Panc1 (cell line): ENCODE measurements at regions not wholly inside any gene's neighbourhood (a gene's known extent, or its start where the extent isn't known, plus 50 kb on each side); places are given as distances from the start of the nearest gene placed in this dataset.
"Not testable (repeated sequence)": the region's sequence is repeated elsewhere in the genome, so short reads cannot be mapped to it uniquely, and the experiment has no call there.

ENCODE experiments used
- ATAC-seq: fragments of 200-7000 bp; cut with Tn5 transposase; 2 replicates; pipeline ENCODE4 v1.9.1; 2020; ENCODE audit warnings: mild to moderate bottlenecking, moderate library complexity
- BruUV-seq: library from RNA; stranded (reverse); fragments of 400-500 nt; replicated peaks from 2 replicates; lab custom pipeline; 2021; lab: Mats Ljungman, UMichigan
- CTCF ChIA-PET: fragments of 300-600 bp; sonication (Branson Sonifier 250); formaldehyde crosslinking; loops from one replicate; lab custom pipeline; 2022; ENCODE audit warnings: antibody characterized with exemption; lab: Charles Lee
- POLR2A ChIA-PET: fragments of 300-600 bp; sonication (Branson Sonifier 250); formaldehyde crosslinking; loops from one replicate; lab custom pipeline; 2022; ENCODE audit warnings: antibody characterized with exemption; lab: Charles Lee
- DNase-seq: peaks from one replicate; pipeline ENCODE4 v3.0.0-alpha.2; 2010; ENCODE audit warnings: low read depth, low spot score
- H3K27ac ChIP-seq: 2 replicates; pipeline ENCODE4 v1.5.1; 2011; ENCODE audit warnings: mild to moderate bottlenecking, low read length, inconsistent platforms
- H3K27me3 ChIP-seq: fragments of 200-500 bp; sonication (Bioruptor generic); 2 replicates; pipeline ENCODE4 v1.6.0; 2014; ENCODE audit warnings: low read length, inconsistent platforms; ENCODE audit not compliant: control insufficient read depth, insufficient read depth
- H3K36me3 ChIP-seq: fragments of 200-500 bp; sonication (Bioruptor generic); 2 replicates; pipeline ENCODE4 v1.5.1; 2014; ENCODE audit warnings: inconsistent platforms, mild to moderate bottlenecking, low read length, moderate library complexity; ENCODE audit not compliant: control insufficient read depth, insufficient read depth
- H3K4me1 ChIP-seq: 2 replicates; pipeline ENCODE4 v1.5.1; 2011; ENCODE audit warnings: inconsistent platforms, mild to moderate bottlenecking, low read length, moderate library complexity; ENCODE audit not compliant: control insufficient read depth, insufficient read depth
- H3K4me3 ChIP-seq, 2 experiments: 2 replicates each; pipeline ENCODE4 v1.5.1; 2011 to 2012; ENCODE audit warnings: low read depth in 2 of 2, low read length in 2 of 2, mild to moderate bottlenecking in 2 of 2, inconsistent platforms in 1 of 2, moderate library complexity in 1 of 2
- H3K9me3 ChIP-seq: fragments of 200-500 bp; sonication (Bioruptor generic); 2 replicates; pipeline ENCODE4 v1.5.1; 2014; ENCODE audit warnings: low read depth, mild to moderate bottlenecking, inconsistent platforms, low read length, moderate library complexity; ENCODE audit not compliant: control insufficient read depth, insufficient read depth
- CTCF ChIP-seq: fragments of 450-650 bp; IDR thresholded peaks from 2 replicates; pipeline ENCODE4 v1.5.1; 2017; ENCODE audit warnings: mild to moderate bottlenecking
- POLR2AphosphoS5 ChIP-seq: IDR thresholded peaks from 2 replicates; pipeline ENCODE4 v1.6.1; 2012; ENCODE audit warnings: mild to moderate bottlenecking, low read depth, low read length, moderate library complexity
- REST ChIP-seq, 2 experiments: IDR thresholded peaks; 2 replicates each; pipeline ENCODE4 v1.6.1; 2011 to 2012; ENCODE audit warnings: low read depth in 2 of 2, control low read depth in 1 of 2, low read length in 1 of 2, mild to moderate bottlenecking in 1 of 2, moderate library complexity in 1 of 2; ENCODE audit not compliant: insufficient read depth in 1 of 2
- SIN3A ChIP-seq: IDR thresholded peaks from 2 replicates; pipeline ENCODE4 v1.6.1; 2012; ENCODE audit warnings: low read depth, mild to moderate bottlenecking, low read length, moderate library complexity, borderline replicate concordance; ENCODE audit not compliant: insufficient read depth
- TCF7L2 ChIP-seq: IDR thresholded peaks from 2 replicates; pipeline ENCODE4 v1.6.1; 2011; ENCODE audit warnings: mild to moderate bottlenecking, low read depth, low read length, inconsistent platforms
- in situ Hi-C: cut with HindIII; loops from 2 replicates; pipeline ENCODE4 v1.10.0; 2016; ENCODE audit warnings: low sequenced_read_pairs, low pct_unique_long_range_greater_than_20kb
- intact Hi-C: fragments of 100-400 bp; cut with micrococcal nuclease; formaldehyde crosslinking; loops from one replicate; pipeline ENCODE4 v1.10.0; 2022; ENCODE audit not compliant: unreplicated experiment

- no peak overlapping the region for H3K4me3 ChIP-seq
- H3K36me3 ChIP-seq, result no peaks in the 10 kb centered on the region
- intact Hi-C loops, result no loop called here
- TF ChIP-seq SIN3A (no peak), REST (IDR thresholded peaks at IDR 0.05; ENCODE audit: insufficient read depth in 1 of 2, low read depth in 2 of 2, low read length in 1 of 2) (no peak), POLR2AphosphoS5 (no peak), TCF7L2 (no peak), CTCF (no peak)
- POLR2A ChIA-PET, result no interaction called here
- in situ Hi-C loops, result no loop called here
- H3K27ac ChIP-seq, result no peak overlapping the region
- no peak for DNase-seq
- no peaks in the 10 kb centered on the region for H3K4me1 ChIP-seq
- no TSS peak for BruUV-seq
- H3K9me3 ChIP-seq, result no peaks in the 10 kb centered on the region
- CTCF ChIA-PET, result no interaction called here
- no peaks in the 10 kb centered on the region for H3K27me3 ChIP-seq
- no peak for ATAC-seq
Measured at GRCh38 chr7:109895536-109895935, 1195.4 kb upstream of the LRRN3 start.

- in situ Hi-C loops, result no loop called here
- no TSS peak for BruUV-seq
- TF ChIP-seq CTCF (no peak), SIN3A (no peak), POLR2AphosphoS5 (no peak), TCF7L2 (no peak), REST (IDR thresholded peaks at IDR 0.05; ENCODE audit: insufficient read depth in 1 of 2, low read depth in 2 of 2, low read length in 1 of 2) (no peak)
Measured at GRCh38 chr7:109901926-109902325, 1189.0 kb upstream of the LRRN3 start.

GRCh38 chr7:109905368-109906065, 1185.4 kb upstream of the LRRN3 start:
- H3K27ac ChIP-seq, in situ Hi-C loops: not testable (repeated sequence)

More at GRCh38 chr7:109901926-109902325, 1189.0 kb upstream of the LRRN3 start:
- no peaks in the 10 kb centered on the region for H3K36me3 ChIP-seq
- no peaks in the 10 kb centered on the region for H3K4me1 ChIP-seq
- POLR2A ChIA-PET, result no interaction called here
- no peaks in the 10 kb centered on the region for H3K9me3 ChIP-seq
- H3K4me3 ChIP-seq, result no peak overlapping the region
- CTCF ChIA-PET, result no interaction called here
- ATAC-seq (no peak), DNase-seq (no peak)
- intact Hi-C loops, result no loop called here
- no peak overlapping the region for H3K27ac ChIP-seq
- H3K27me3 ChIP-seq, result no peaks in the 10 kb centered on the region

More at GRCh38 chr7:109905368-109906065, 1185.4 kb upstream of the LRRN3 start:
- H3K4me3 ChIP-seq, H3K4me1 ChIP-seq, DNase-seq, H3K36me3 ChIP-seq, BruUV-seq, CTCF ChIA-PET, H3K27me3 ChIP-seq, intact Hi-C loops, ATAC-seq, POLR2A ChIA-PET, H3K9me3 ChIP-seq: not testable (repeated sequence)
